ENCODE measurements at regions not wholly inside any gene's neighbourhood (a gene's known extent, or its start where the extent isn't known, plus 50 kb on each side); places are given as distances from the start of the nearest gene placed in this dataset.

GRCh38 chr1:43008115-43009060 is 49.7 kb upstream of the SLC2A1 start:
- Histone ChIP-seq H3K4me1 (no peaks in the 10 kb centered on the region), H3K27ac (no peak overlapping the region), H3K9me3 (no peaks in the 10 kb centered on the region), H3K4me3 (no peak overlapping the region), H3K4me2 (no peak overlapping the region)
- FAIRE-seq (no peak), DNase-seq (ENCODE audit: low read depth in 1 of 2, low spot score in 1 of 2) (peak in 1 of 2 experiments; percentile 11), ATAC-seq (no peak; a peak in 1 of 6 replicates)
- ChIA-PET POLR2A (no interaction called here), CTCF (no interaction called here)
- WGBS (ENCODE audit: missing lambda C conversion rate), result 84% methylated on average over 29 of the region's 30 CpGs
- TF ChIP-seq HES2 (IDR thresholded peaks at IDR 0.05) (no peak), PBX3 (IDR thresholded peaks at IDR 0.05) (no peak), CHD4 (IDR thresholded peaks at IDR 0.05; ENCODE audit: borderline replicate concordance) (no peak), EP300 (IDR thresholded peaks at IDR 0.05) (no peak), ESRRA (IDR thresholded peaks at IDR 0.05; ENCODE audit: borderline replicate concordance, low read length) (no peak), EHMT2 (IDR thresholded peaks at IDR 0.05; ENCODE audit: low read depth) (no peak), ZNF302 (CRISPR knock-in tag; IDR thresholded peaks at IDR 0.05) (no peak), HEYL (CRISPR knock-in tag; IDR thresholded peaks at IDR 0.05) (no peak), KDM1A (IDR thresholded peaks at IDR 0.05; ENCODE audit: low read depth) (no peak), HMGXB4 (CRISPR knock-in tag; IDR thresholded peaks at IDR 0.05; ENCODE audit: borderline replicate concordance) (no peak), NFE2L2 (conservative IDR thresholded peaks at IDR 0.05; ENCODE audit: low read length) (no peak), RNF2 (IDR thresholded peaks at IDR 0.05; ENCODE audit: borderline replicate concordance, low read depth) (no peak), JUN (IDR thresholded peaks at IDR 0.05) (no peak), JUNB (IDR thresholded peaks at IDR 0.05) (no peak), POLR2AphosphoS2 (conservative IDR thresholded peaks at IDR 0.05; ENCODE audit: low read length) (no peak), CTCF (IDR thresholded peaks at IDR 0.05) (no peak)

Small RNAs in the stretch of these regions (small RNA-seq; reads per million reads assigned to genes)
- gene RF00026, result 0 reads per million in 6 experiments
